Activated T-helper 1 cell treated with anti-CD3 and anti-CD28 coated beads, Interleukin-2, amount 50 U/mL, for 16 hours (primary cell): ENCODE measurements at regions not wholly inside any gene's neighbourhood (a gene's known extent, or its start where the extent isn't known, plus 50 kb on each side); places are given as distances from the start of the nearest gene placed in this dataset.

ENCODE experiments used
- DNase-seq, 2 donors: peaks; one replicate each; pipeline ENCODE4 v3.0.0-alpha.2; 2020; ENCODE audit warnings: low read depth in 1 of 2, low spot score in 1 of 2

GRCh38 chr1:50295566-50295965 is 127.7 kb downstream of the DMRTA2 start:
- DNase-seq: no peak

- no peak for DNase-seq
Measured at GRCh38 chr1:50292276-50292675, 131.0 kb downstream of the DMRTA2 start.

- no peak for DNase-seq
Measured at GRCh38 chr1:50289495-50289894, 133.7 kb downstream of the DMRTA2 start.

DNA sequence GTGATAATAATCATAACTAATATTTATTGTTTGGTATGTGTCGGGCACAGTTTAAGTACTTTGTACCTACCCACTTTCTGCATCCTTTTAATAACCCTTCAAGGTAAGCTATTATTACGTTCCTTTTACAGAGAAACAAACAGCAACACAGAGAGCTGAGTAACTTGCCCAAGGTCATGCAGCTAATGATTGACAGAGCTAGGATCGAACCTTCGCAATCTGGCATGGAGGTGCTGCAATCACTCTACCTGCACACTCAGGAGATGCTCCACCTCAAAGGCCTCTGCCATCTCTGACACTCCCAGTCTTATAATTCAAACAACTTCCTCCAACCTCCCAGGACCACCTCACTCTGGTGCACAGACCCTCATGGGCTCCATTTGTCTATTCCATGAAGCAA is 137.2 kb downstream of the DMRTA2 start:
- DNase-seq: no peak

GRCh38 chr1:50279622-50280330 is 143.5 kb downstream of the DMRTA2 start:
- no peak for DNase-seq

DNA sequence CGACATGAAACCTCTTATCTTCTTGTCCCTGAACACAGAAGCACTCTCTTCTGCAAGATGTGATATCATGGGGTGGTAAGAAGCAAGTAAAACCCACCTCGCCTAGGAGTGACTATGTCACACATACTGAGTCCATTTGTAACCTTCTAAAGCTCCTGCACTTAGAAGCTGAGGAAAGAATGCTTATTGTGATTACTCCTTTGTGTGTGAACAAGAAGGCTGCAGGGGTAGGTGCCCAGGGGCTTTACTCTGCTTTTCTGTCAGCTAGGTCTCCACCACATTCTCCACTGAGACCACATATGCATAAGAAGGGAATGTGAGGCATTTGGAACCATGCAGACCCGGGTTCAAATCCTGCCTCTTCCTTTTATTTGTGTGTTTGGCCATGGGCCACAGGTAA is 144.3 kb downstream of the DMRTA2 start:
- no peak for DNase-seq

DNA sequence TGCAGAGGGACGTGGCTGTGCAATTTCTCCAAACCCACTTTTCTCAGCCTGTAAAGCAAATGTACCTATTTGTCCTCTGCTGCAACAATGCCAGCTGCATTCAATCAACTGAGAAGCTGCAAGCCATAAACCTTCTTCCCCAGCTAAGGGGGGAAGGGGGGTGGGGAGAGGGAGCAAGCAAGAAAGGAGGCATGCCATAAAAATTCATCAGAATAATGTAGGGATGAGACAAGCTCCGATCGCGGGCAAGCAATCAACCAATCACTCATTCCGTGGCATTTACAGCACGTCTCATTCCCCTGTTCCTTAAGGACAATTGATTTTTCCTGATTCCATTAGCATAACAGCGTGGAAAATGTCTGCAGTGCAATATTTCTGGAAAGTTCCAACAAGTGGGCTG is 144.8 kb downstream of the DMRTA2 start:
- no peak for DNase-seq

DNA sequence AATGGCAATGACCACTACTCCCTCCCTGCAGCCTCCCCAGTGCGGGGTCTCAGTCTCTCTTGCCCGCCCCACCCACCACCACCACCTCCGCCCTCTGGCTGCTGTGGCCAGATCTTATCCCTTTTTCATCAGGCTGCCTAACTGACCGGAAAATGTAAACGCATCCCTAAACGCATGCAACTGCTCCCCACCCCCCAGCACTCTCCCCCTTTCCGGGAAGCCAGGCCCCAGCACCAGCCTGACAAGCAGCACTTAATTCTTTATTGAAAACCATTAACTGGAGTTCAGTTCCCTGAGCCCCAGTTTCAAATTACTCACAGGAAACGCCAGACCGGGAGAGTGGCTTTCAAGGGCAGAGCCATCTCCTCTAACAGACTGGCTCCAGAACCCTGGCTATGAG is 147.7 kb downstream of the DMRTA2 start:
- DNase-seq: no peak

GRCh38 chr1:50272912-50273311 is 150.3 kb downstream of the DMRTA2 start:
- DNase-seq: no peak

- DNase-seq: no peak
Measured at GRCh38 chr1:50271968-50272578, 151.2 kb downstream of the DMRTA2 start.

DNA sequence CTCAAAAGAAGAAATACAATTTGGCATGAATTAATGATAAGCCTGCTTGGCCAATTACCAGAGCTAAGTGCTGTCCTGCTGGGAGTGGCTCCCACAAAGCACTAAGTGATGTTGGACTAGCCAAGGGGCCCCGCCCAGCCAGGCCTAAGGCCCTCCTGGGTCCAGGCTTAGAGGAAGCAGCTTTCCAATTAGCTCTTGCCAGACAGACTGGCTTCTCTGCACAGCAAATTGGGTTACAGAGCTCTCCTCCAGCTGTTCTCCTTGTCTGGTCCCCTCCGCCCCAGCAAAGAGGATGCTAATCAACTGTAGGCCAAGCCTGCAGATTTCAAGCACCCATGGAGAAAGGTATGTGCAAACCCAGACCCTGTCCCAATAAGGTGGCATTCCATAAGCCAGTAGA is 151.9 kb downstream of the DMRTA2 start:
- DNase-seq: no peak

DNA sequence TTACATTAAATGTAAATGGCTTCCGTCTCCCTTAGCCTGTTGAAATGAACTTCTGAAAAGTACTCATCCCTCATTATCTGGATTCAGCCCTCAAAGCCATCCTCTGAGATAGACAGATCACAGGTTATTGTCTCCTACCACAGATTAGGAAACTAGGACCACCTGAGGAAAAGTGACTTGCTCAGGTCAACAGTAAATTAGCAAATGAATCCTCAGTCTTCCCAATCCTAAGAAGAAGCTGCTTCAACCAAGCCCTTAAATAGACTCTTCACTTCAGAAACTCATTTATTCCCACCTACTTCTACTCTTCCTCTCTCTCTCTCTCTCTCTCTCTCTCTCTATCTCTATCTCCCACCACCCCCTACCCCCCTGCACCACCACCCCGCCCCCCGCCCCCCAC is 152.3 kb downstream of the DMRTA2 start:
- no peak for DNase-seq

DNA sequence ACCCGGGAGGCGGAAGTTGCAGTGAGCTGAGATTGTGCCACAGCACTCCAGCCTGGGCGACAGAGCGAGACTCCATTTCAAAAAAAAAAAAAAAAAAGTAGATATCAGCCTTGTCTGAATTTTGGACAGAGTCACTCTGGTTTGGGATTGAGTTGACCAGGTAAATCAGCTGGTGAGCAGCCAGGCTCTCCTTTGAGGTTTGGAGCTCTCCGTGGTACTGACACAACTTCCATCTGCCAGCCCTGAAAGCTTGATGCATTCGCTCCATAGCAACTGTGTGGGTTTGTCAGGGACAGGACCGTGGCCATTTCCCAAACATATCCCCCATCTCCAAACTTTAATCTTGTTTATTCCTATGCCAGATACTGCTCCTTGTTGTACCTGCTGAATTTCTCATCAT is 155.2 kb downstream of the DMRTA2 start:
- no peak for DNase-seq

- DNase-seq: no peak
Measured at GRCh38 chr1:50266509-50266908, 156.7 kb downstream of the DMRTA2 start.

- no peak for DNase-seq
Measured at GRCh38 chr1:50265790-50266314, 157.1 kb downstream of the ELAVL4 start.

- DNase-seq: no peak
Measured at GRCh38 chr1:50264590-50264989, 155.9 kb downstream of the ELAVL4 start.

DNA sequence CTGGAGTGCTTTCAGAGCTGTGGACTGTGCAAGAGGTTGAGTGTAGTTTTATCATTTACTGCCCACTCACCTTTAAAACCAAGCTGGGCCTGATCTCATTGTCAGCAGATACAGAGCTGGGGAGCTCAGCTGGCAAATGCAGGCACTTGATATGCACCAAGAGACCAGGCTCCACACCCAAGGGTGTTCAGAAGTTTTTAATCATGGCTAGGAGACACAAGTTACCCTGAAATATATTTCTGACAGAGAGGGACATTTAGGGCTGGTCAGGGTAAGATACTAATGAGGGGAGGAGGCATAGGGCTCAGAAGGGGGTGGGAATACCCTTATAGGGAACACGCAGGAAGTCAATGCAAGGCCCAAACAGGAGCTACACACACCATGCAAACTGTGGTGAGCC is 153.7 kb downstream of the ELAVL4 start:
- no peak for DNase-seq

DNA sequence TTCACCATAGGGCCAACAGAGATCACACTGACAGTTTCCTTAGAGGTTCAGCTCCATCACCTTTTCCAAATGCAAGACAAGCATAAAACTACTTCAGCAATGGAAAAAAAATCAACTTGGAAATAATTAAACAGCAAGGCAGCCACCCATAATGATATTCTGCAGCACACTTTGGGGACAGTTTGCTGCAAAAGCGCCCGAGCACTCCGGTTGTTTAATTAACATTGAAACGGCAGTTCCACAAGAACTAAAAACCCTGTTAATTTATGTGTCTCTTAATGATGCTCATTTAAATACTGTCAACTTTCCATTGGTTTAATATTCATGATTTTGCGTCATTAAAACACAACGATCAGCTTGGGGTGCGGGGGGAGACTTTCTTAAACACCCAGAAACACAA is 153.2 kb downstream of the ELAVL4 start:
- DNase-seq: no peak

- no peak for DNase-seq
Measured at GRCh38 chr1:50257940-50258685, 149.4 kb downstream of the ELAVL4 start.

DNA sequence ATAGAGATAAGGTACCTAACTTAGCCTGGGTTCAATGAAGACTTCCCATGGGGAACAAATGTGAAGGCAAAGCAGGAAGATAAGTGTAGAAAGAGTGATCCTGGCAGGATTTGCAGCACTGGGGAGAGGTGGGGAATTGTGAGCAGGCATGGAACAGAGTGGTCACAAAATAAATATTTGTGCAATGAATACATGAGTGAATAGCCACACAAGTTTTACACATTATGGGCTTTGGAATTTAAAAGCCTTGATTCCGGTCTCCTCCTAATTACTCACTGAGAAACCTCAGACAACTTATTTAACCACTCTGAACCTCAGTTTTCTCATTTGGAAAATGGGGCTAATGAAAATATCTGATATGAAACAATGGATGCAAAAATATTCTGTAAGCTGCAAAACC is 148.3 kb downstream of the ELAVL4 start:
- no peak for DNase-seq
